BLaER1 treated with 17β-estradiol and CSF1 and Interleukin-3, amounts not matched to agents 10 nM and 100 nM (cell line): ENCODE measurements at regions not wholly inside any gene's neighbourhood (a gene's known extent, or its start where the extent isn't known, plus 50 kb on each side); places are given as distances from the start of the nearest gene placed in this dataset.
"Not testable (repeated sequence)": the region's sequence is repeated elsewhere in the genome, so short reads cannot be mapped to it uniquely, and the experiment has no call there.

Source experiments
- H3K27ac ChIP-seq, 11 experiments: shearing (Covaris generic); formaldehyde crosslinking; 2 replicates each; pipeline ENCODE4 v1.8.1; 2022
- H3K27me3 ChIP-seq, 11 experiments: shearing (Covaris generic); formaldehyde crosslinking; 2 replicates each; pipeline ENCODE4 v1.8.1; 2022
- H3K36me3 ChIP-seq, 11 experiments: shearing (Covaris generic); formaldehyde crosslinking; 2 replicates each; pipeline ENCODE4 v1.8.1; 2022
- H3K4me1 ChIP-seq, 10 experiments: shearing (Covaris generic); formaldehyde crosslinking; 2 replicates each; pipeline ENCODE4 v1.8.1; 2022
- H3K4me2 ChIP-seq, 11 experiments: shearing (Covaris generic); formaldehyde crosslinking; 2 replicates each; pipeline ENCODE4 v1.8.1; 2022
- H3K4me3 ChIP-seq, 10 experiments: shearing (Covaris generic); formaldehyde crosslinking; 2 replicates each; pipeline ENCODE4 v1.8.1; 2022
- H3K9ac ChIP-seq, 11 experiments: shearing (Covaris generic); formaldehyde crosslinking; 2 replicates each; pipeline ENCODE4 v1.8.1; 2022
- H3K9me3 ChIP-seq, 11 experiments: shearing (Covaris generic); formaldehyde crosslinking; replicated peaks in 1 of 11; 2 replicates each; pipeline ENCODE4 v1.8.1; 2022
- H4K20me1 ChIP-seq, 11 experiments: shearing (Covaris generic); formaldehyde crosslinking; 2 replicates each; pipeline ENCODE4 v1.8.1; 2022
- Cebpa-rat ChIP-seq, 11 experiments: shearing (Covaris generic); IDR thresholded peaks; 2 replicates each; pipeline ENCODE4 v1.8.1; 2022

- H3K4me2 ChIP-seq: no peak overlapping the region
- H3K9me3 ChIP-seq: peaks cover 0 to 4% (median 0%) of the 10 kb centered on the region in 11 experiments; a peak in 1 of 22 replicates
- no peak overlapping the region for H3K27ac ChIP-seq
- no peaks in the 10 kb centered on the region for H3K36me3 ChIP-seq
- no peak overlapping the region for H3K9ac ChIP-seq
- peaks cover 0 to 8% (median 0%) of the 10 kb centered on the region in 10 experiments; a peak in 2 of 20 replicates for H3K4me1 ChIP-seq
- H3K4me3 ChIP-seq: no peak overlapping the region
- no peaks in the 10 kb centered on the region for H4K20me1 ChIP-seq
- no peaks in the 10 kb centered on the region for H3K27me3 ChIP-seq
- TF ChIP-seq Cebpa-rat (IDR thresholded peaks at IDR 0.05): no peak
These were observed 189.3 kb upstream of the SLC35B3 start for GRCh38 chr6:8624665-8625064.

- no peak overlapping the region for H3K4me3 ChIP-seq
- no peak overlapping the region for H3K27ac ChIP-seq
- H3K9ac ChIP-seq: no peak overlapping the region
- peaks cover 0 to 8% (median 0%) of the 10 kb centered on the region in 10 experiments; a peak in 2 of 20 replicates for H3K4me1 ChIP-seq
- H4K20me1 ChIP-seq: no peaks in the 10 kb centered on the region
- no peaks in the 10 kb centered on the region for H3K27me3 ChIP-seq
- no peak overlapping the region for H3K4me2 ChIP-seq
- no peaks in the 10 kb centered on the region for H3K36me3 ChIP-seq
- no peak for TF ChIP-seq Cebpa-rat (IDR thresholded peaks at IDR 0.05)
- peaks cover 0 to 11% (median 0%) of the 10 kb centered on the region in 11 experiments; a peak in 4 of 22 replicates for H3K9me3 ChIP-seq
These were observed 188.1 kb upstream of the SLC35B3 start for GRCh38 chr6:8623441-8623840.

GRCh38 chr6:8619853-8620252, 184.5 kb upstream of the SLC35B3 start:
- Histone ChIP-seq H3K27me3 (no peaks in the 10 kb centered on the region), H3K27ac (no peak overlapping the region), H3K4me1 (no peaks in the 10 kb centered on the region), H3K4me3 (no peak overlapping the region), H3K36me3 (no peaks in the 10 kb centered on the region), H3K4me2 (no peak overlapping the region), H4K20me1 (no peaks in the 10 kb centered on the region), H3K9ac (no peak overlapping the region), H3K9me3 (peaks cover 0 to 13% (median 0%) of the 10 kb centered on the region in 11 experiments; a peak in 4 of 22 replicates)
- no peak for TF ChIP-seq Cebpa-rat (IDR thresholded peaks at IDR 0.05)

- H3K4me1 ChIP-seq, H3K9ac ChIP-seq, H3K27ac ChIP-seq, H3K27me3 ChIP-seq, H3K36me3 ChIP-seq, H3K4me2 ChIP-seq, H3K4me3 ChIP-seq, H4K20me1 ChIP-seq: not testable (repeated sequence)
- H3K9me3 ChIP-seq: peaks cover 0 to 13% (median 0%) of the 10 kb centered on the region in 11 experiments; a peak in 4 of 22 replicates
These were observed 184.1 kb upstream of the SLC35B3 start for GRCh38 chr6:8619408-8619807.

GRCh38 chr6:8608737-8609136, 173.4 kb upstream of the SLC35B3 start:
- no peak for TF ChIP-seq Cebpa-rat (IDR thresholded peaks at IDR 0.05)
- no peaks in the 10 kb centered on the region for H4K20me1 ChIP-seq
- H3K27me3 ChIP-seq: no peaks in the 10 kb centered on the region
- H3K4me1 ChIP-seq: no peaks in the 10 kb centered on the region
- H3K36me3 ChIP-seq: no peaks in the 10 kb centered on the region
- no peaks in the 10 kb centered on the region for H3K9me3 ChIP-seq
- no peak overlapping the region for H3K4me3 ChIP-seq
- H3K27ac ChIP-seq: no peak overlapping the region
- H3K4me2 ChIP-seq: no peak overlapping the region
- no peak overlapping the region for H3K9ac ChIP-seq

- Histone ChIP-seq H3K27ac (no peak overlapping the region), H3K27me3 (no peaks in the 10 kb centered on the region), H3K9ac (no peak overlapping the region), H3K9me3 (peaks cover 0 to 15% (median 6%) of the 10 kb centered on the region in 11 experiments; a peak in 14 of 22 replicates), H3K36me3 (no peaks in the 10 kb centered on the region), H3K4me3 (no peak overlapping the region), H4K20me1 (no peaks in the 10 kb centered on the region), H3K4me1 (no peaks in the 10 kb centered on the region), H3K4me2 (no peak overlapping the region)
- TF ChIP-seq Cebpa-rat (IDR thresholded peaks at IDR 0.05): no peak
These were observed 154.8 kb upstream of the SLC35B3 start for GRCh38 chr6:8589941-8590729.

GRCh38 chr6:8588176-8588575, 152.8 kb upstream of the SLC35B3 start:
- no peak overlapping the region for H3K4me2 ChIP-seq
- H3K36me3 ChIP-seq: no peaks in the 10 kb centered on the region
- H3K27ac ChIP-seq: no peak overlapping the region
- no peak overlapping the region for H3K4me3 ChIP-seq
- no peaks in the 10 kb centered on the region for H3K4me1 ChIP-seq
- no peaks in the 10 kb centered on the region for H3K27me3 ChIP-seq
- peaks cover 0 to 14% (median 6%) of the 10 kb centered on the region in 11 experiments; a peak in 14 of 22 replicates for H3K9me3 ChIP-seq
- no peak for TF ChIP-seq Cebpa-rat (IDR thresholded peaks at IDR 0.05)
- no peak overlapping the region for H3K9ac ChIP-seq
- no peaks in the 10 kb centered on the region for H4K20me1 ChIP-seq

- H3K9me3 ChIP-seq: no peaks in the 10 kb centered on the region
- TF ChIP-seq Cebpa-rat (IDR thresholded peaks at IDR 0.05): no peak
- H3K4me3 ChIP-seq: no peak overlapping the region
- H3K27me3 ChIP-seq: no peaks in the 10 kb centered on the region
- H3K27ac ChIP-seq: no peak overlapping the region
- no peaks in the 10 kb centered on the region for H4K20me1 ChIP-seq
- no peak overlapping the region for H3K4me2 ChIP-seq
- H3K9ac ChIP-seq: no peak overlapping the region
- peaks cover 0 to 3% (median 0%) of the 10 kb centered on the region in 10 experiments; a peak in 7 of 20 replicates for H3K4me1 ChIP-seq
- no peaks in the 10 kb centered on the region for H3K36me3 ChIP-seq
These were observed 147.9 kb upstream of the SLC35B3 start for GRCh38 chr6:8583291-8583690.

GRCh38 chr6:8579372-8579771, 144.0 kb upstream of the SLC35B3 start:
- no peaks in the 10 kb centered on the region for H3K9me3 ChIP-seq
- peaks cover 0 to 17% (median 4%) of the 10 kb centered on the region in 10 experiments; a peak in 9 of 20 replicates for H3K4me1 ChIP-seq
- H4K20me1 ChIP-seq: no peaks in the 10 kb centered on the region
- H3K4me2 ChIP-seq: no peak overlapping the region
- H3K27ac ChIP-seq: no peak overlapping the region
- H3K36me3 ChIP-seq: no peaks in the 10 kb centered on the region
- no peak for TF ChIP-seq Cebpa-rat (IDR thresholded peaks at IDR 0.05)
- H3K27me3 ChIP-seq: no peaks in the 10 kb centered on the region
- H3K9ac ChIP-seq: no peak overlapping the region
- H3K4me3 ChIP-seq: no peak overlapping the region

GRCh38 chr6:8578006-8578405, 142.7 kb upstream of the SLC35B3 start:
- no peaks in the 10 kb centered on the region for H3K36me3 ChIP-seq
- no peak overlapping the region for H3K27ac ChIP-seq
- H3K4me1 ChIP-seq: peaks cover 0 to 17% (median 4%) of the 10 kb centered on the region in 10 experiments; a peak in 9 of 20 replicates
- H3K9me3 ChIP-seq: no peaks in the 10 kb centered on the region
- H3K4me3 ChIP-seq: no peak overlapping the region
- H4K20me1 ChIP-seq: no peaks in the 10 kb centered on the region
- no peaks in the 10 kb centered on the region for H3K27me3 ChIP-seq
- TF ChIP-seq Cebpa-rat (IDR thresholded peaks at IDR 0.05): no peak
- peak overlapping the region in 7 of 11 experiments; percentile 20 to 46 (median 31); a peak in 7 of 22 replicates for H3K4me2 ChIP-seq
- no peak overlapping the region for H3K9ac ChIP-seq
